Adrenal gland (tissue), 5 donors: ENCODE measurements at regions not wholly inside any gene's neighbourhood (a gene's known extent, or its start where the extent isn't known, plus 50 kb on each side); places are given as distances from the start of the nearest gene placed in this dataset.

ENCODE experiments used
- POLR2A ChIP-seq, 2 donors: fragments of 450-650 bp; IDR thresholded peaks; one replicate each; pipeline ENCODE4 v1.6.1; 2017; ENCODE audit warnings: antibody characterized with exemption in 2 of 2, mild to moderate bottlenecking in 2 of 2, moderate library complexity in 1 of 2
- TF ChIP-seq, protein P1 (sequence below), 6 experiments: fragments of 450-650 bp in 4 of 6; fragments of 200-600 bp in 2 of 6; sonication (generic) in 1 of 6; IDR thresholded peaks; 1 replicate in 5 of 6; 2 replicates in 1 of 6; pipeline versions ENCODE4 v1.5.1 to v1.8.0; 2016 to 2021; ENCODE audit warnings: antibody characterized with exemption in 6 of 6, mild to moderate bottlenecking in 2 of 6, moderate library complexity in 1 of 6
- donor health status: DM: no; HTN: no; CAD: no.

- TF ChIP-seq, protein P1, sequence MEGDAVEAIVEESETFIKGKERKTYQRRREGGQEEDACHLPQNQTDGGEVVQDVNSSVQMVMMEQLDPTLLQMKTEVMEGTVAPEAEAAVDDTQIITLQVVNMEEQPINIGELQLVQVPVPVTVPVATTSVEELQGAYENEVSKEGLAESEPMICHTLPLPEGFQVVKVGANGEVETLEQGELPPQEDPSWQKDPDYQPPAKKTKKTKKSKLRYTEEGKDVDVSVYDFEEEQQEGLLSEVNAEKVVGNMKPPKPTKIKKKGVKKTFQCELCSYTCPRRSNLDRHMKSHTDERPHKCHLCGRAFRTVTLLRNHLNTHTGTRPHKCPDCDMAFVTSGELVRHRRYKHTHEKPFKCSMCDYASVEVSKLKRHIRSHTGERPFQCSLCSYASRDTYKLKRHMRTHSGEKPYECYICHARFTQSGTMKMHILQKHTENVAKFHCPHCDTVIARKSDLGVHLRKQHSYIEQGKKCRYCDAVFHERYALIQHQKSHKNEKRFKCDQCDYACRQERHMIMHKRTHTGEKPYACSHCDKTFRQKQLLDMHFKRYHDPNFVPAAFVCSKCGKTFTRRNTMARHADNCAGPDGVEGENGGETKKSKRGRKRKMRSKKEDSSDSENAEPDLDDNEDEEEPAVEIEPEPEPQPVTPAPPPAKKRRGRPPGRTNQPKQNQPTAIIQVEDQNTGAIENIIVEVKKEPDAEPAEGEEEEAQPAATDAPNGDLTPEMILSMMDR (IDR thresholded peaks at IDR 0.05), result no peak
- TF ChIP-seq POLR2A (IDR thresholded peaks at IDR 0.05), result no peak
Measured at GRCh38 chrX:489820-490219, 103.1 kb upstream of the PPP2R3B start.
